ENCODE measurements at regions not wholly inside any gene's neighbourhood (a gene's known extent, or its start where the extent isn't known, plus 50 kb on each side); places are given as distances from the start of the nearest gene placed in this dataset.

- H4K20me1 ChIP-seq (ENCODE audit: insufficient read depth) = no peaks in the 10 kb centered on the region
Measured at GRCh38 chr9:10921671-10922070, 308.9 kb upstream of the PTPRD start.

GRCh38 chr9:10925896-10926295 is 313.1 kb upstream of the PTPRD start:
- Histone ChIP-seq H3K9ac (no peak overlapping the region), H3K79me2 (ENCODE audit: insufficient read depth) (no peaks in the 10 kb centered on the region)
- WGBS, 2 experiments (ENCODE audit: low coverage in 1 of 2, low lambda C conversion rate in 2 of 2, missing lambda C conversion rate in 2 of 2) = 23 to 24% methylated on average over 4 of the region's 4 CpGs

More at GRCh38 chr9:10921671-10922070, 308.9 kb upstream of the PTPRD start:
- Histone ChIP-seq H3K9me3 (ENCODE audit: low read depth) (no peaks in the 10 kb centered on the region), H3K27ac (no peak overlapping the region), H3K36me3 (ENCODE audit: low read depth) (no peaks in the 10 kb centered on the region), H3K9ac (no peak overlapping the region), H3K4me2 (ENCODE audit: unreplicated experiment) (no peak overlapping the region), H3F3A (ENCODE audit: insufficient read depth) (no peaks in the 10 kb centered on the region), H3K4me1 (ENCODE audit: insufficient read depth) (no peaks in the 10 kb centered on the region), H3K79me2 (ENCODE audit: insufficient read depth) (no peaks in the 10 kb centered on the region), H3K4me3 (no peak overlapping the region), H2AFZ (no peak overlapping the region), H3K27me3 (replicated peaks; ENCODE audit: insufficient read depth) (no peaks in the 10 kb centered on the region), H3K9me2 (ENCODE audit: insufficient read depth) (no peaks in the 10 kb centered on the region)
- in situ Hi-C loops (cut with MboI) = no loop called here
- WGBS, 2 experiments (ENCODE audit: low coverage in 1 of 2, low lambda C conversion rate in 2 of 2, missing lambda C conversion rate in 2 of 2) = 6 to 13% methylated on average over 2 of the region's 2 CpGs
- TF ChIP-seq EZH2phosphoT487 (IDR thresholded peaks at IDR 0.05; ENCODE audit: insufficient read depth, low read depth) = no peak
- TF ChIP-seq EZH2 (IDR thresholded peaks at IDR 0.05; ENCODE audit: insufficient read depth, poor library complexity, severe bottlenecking) = no peak
- DNase-seq = no peak

GRCh38 chr9:10928372-10928771 is 315.6 kb upstream of the PTPRD start:
- DNase-seq = no peak
- no peak overlapping the region for H2AFZ ChIP-seq
- WGBS, 2 experiments (ENCODE audit: low coverage in 1 of 2, low lambda C conversion rate in 2 of 2, missing lambda C conversion rate in 2 of 2) = 7 to 10% methylated on average over 2 of the region's 2 CpGs
- no peaks in the 10 kb centered on the region for H3K9me3 ChIP-seq (ENCODE audit: low read depth)
- no peaks in the 10 kb centered on the region for H3K4me1 ChIP-seq (ENCODE audit: insufficient read depth)
- H3K4me3 ChIP-seq = no peak overlapping the region
- H3K27me3 ChIP-seq (replicated peaks; ENCODE audit: insufficient read depth) = no peaks in the 10 kb centered on the region
- no peaks in the 10 kb centered on the region for H3F3A ChIP-seq (ENCODE audit: insufficient read depth)
- no peak overlapping the region for H3K9ac ChIP-seq
- no peaks in the 10 kb centered on the region for H3K36me3 ChIP-seq (ENCODE audit: low read depth)
- H4K20me1 ChIP-seq (ENCODE audit: insufficient read depth) = no peaks in the 10 kb centered on the region
- H3K9me2 ChIP-seq (ENCODE audit: insufficient read depth) = no peaks in the 10 kb centered on the region
- H3K79me2 ChIP-seq (ENCODE audit: insufficient read depth) = no peaks in the 10 kb centered on the region
- TF ChIP-seq EZH2 (IDR thresholded peaks at IDR 0.05; ENCODE audit: insufficient read depth, poor library complexity, severe bottlenecking) = no peak
- TF ChIP-seq EZH2phosphoT487 (IDR thresholded peaks at IDR 0.05; ENCODE audit: insufficient read depth, low read depth) = no peak
- no peak overlapping the region for H3K27ac ChIP-seq
- H3K4me2 ChIP-seq (ENCODE audit: unreplicated experiment) = no peak overlapping the region
- in situ Hi-C loops (cut with MboI) = no loop called here

More at GRCh38 chr9:10925896-10926295, 313.1 kb upstream of the PTPRD start:
- Histone ChIP-seq H3K4me3 (no peak overlapping the region), H3K9me3 (ENCODE audit: low read depth) (no peaks in the 10 kb centered on the region), H3K9me2 (ENCODE audit: insufficient read depth) (no peaks in the 10 kb centered on the region), H4K20me1 (ENCODE audit: insufficient read depth) (no peaks in the 10 kb centered on the region), H3K4me1 (ENCODE audit: insufficient read depth) (no peaks in the 10 kb centered on the region), H3K36me3 (ENCODE audit: low read depth) (no peaks in the 10 kb centered on the region), H3K27ac (no peak overlapping the region), H2AFZ (no peak overlapping the region), H3K4me2 (ENCODE audit: unreplicated experiment) (no peak overlapping the region), H3F3A (ENCODE audit: insufficient read depth) (no peaks in the 10 kb centered on the region), H3K27me3 (replicated peaks; ENCODE audit: insufficient read depth) (no peaks in the 10 kb centered on the region)
- no peak for DNase-seq
- TF ChIP-seq EZH2phosphoT487 (IDR thresholded peaks at IDR 0.05; ENCODE audit: insufficient read depth, low read depth) (no peak), EZH2 (IDR thresholded peaks at IDR 0.05; ENCODE audit: insufficient read depth, poor library complexity, severe bottlenecking) (no peak)
- in situ Hi-C loops (cut with MboI) = no loop called here

GRCh38 chr9:10930081-10930480 is 317.3 kb upstream of the PTPRD start:
- H3K4me3 ChIP-seq = no peak overlapping the region
- no peak for DNase-seq
- no peak for TF ChIP-seq EZH2 (IDR thresholded peaks at IDR 0.05; ENCODE audit: insufficient read depth, poor library complexity, severe bottlenecking)
- TF ChIP-seq EZH2phosphoT487 (IDR thresholded peaks at IDR 0.05; ENCODE audit: insufficient read depth, low read depth) = no peak
- no peaks in the 10 kb centered on the region for H3K9me3 ChIP-seq (ENCODE audit: low read depth)
- no peaks in the 10 kb centered on the region for H3K4me1 ChIP-seq (ENCODE audit: insufficient read depth)
- no peaks in the 10 kb centered on the region for H3K79me2 ChIP-seq (ENCODE audit: insufficient read depth)
- H3K9ac ChIP-seq = no peak overlapping the region
- in situ Hi-C loops (cut with MboI) = no loop called here
- H3F3A ChIP-seq (ENCODE audit: insufficient read depth) = no peaks in the 10 kb centered on the region
- no peak overlapping the region for H3K27ac ChIP-seq
- no peaks in the 10 kb centered on the region for H3K27me3 ChIP-seq (replicated peaks; ENCODE audit: insufficient read depth)
- no peaks in the 10 kb centered on the region for H3K9me2 ChIP-seq (ENCODE audit: insufficient read depth)
- no peaks in the 10 kb centered on the region for H4K20me1 ChIP-seq (ENCODE audit: insufficient read depth)
- H3K4me2 ChIP-seq (ENCODE audit: unreplicated experiment) = no peak overlapping the region
- WGBS, 2 experiments (ENCODE audit: low coverage in 1 of 2, low lambda C conversion rate in 2 of 2, missing lambda C conversion rate in 2 of 2) = 10 to 12% methylated on average over 2 of the region's 2 CpGs
- H3K36me3 ChIP-seq (ENCODE audit: low read depth) = no peaks in the 10 kb centered on the region
- no peak overlapping the region for H2AFZ ChIP-seq

All from GM23248 (cell line).